ENCODE measurements at regions not wholly inside any gene's neighbourhood (a gene's known extent, or its start where the extent isn't known, plus 50 kb on each side); places are given as distances from the start of the nearest gene placed in this dataset.
"Not testable (repeated sequence)": the region's sequence is repeated elsewhere in the genome, so short reads cannot be mapped to it uniquely, and the experiment has no call there.

GRCh38 chr2:176936410-176936809, 276.2 kb upstream of the HNRNPA3 start:
- Histone ChIP-seq H3K27me3 (ENCODE audit: insufficient read depth, low read length) (no peaks in the 10 kb centered on the region), H3K4me1 (ENCODE audit: insufficient read depth, low read length) (no peaks in the 10 kb centered on the region), H3K27ac (ENCODE audit: low read depth, low read length) (no peak overlapping the region), H3K36me3 (ENCODE audit: insufficient read depth, low read length) (no peaks in the 10 kb centered on the region), H3K4me3 (ENCODE audit: insufficient read depth, low read length) (no peak overlapping the region), H4K20me1 (ENCODE audit: insufficient read depth, low read length) (no peaks in the 10 kb centered on the region), H3K9me3 (ENCODE audit: low read depth, low read length) (no peaks in the 10 kb centered on the region), H3K4me2 (ENCODE audit: insufficient read depth, low read length) (no peak overlapping the region), H3K79me2 (ENCODE audit: insufficient read depth, low read length) (no peaks in the 10 kb centered on the region), H2AFZ (ENCODE audit: low read length) (no peak overlapping the region)
- no peak for DNase-seq (ENCODE audit: insufficient read length, low spot score, missing footprints)
- TF ChIP-seq CTCF (IDR thresholded peaks at IDR 0.05; ENCODE audit: extremely low read depth, low read depth, low read length), result no peak

- no peaks in the 10 kb centered on the region for H3K27me3 ChIP-seq (ENCODE audit: insufficient read depth, low read length)
- no peaks in the 10 kb centered on the region for H3K4me1 ChIP-seq (ENCODE audit: insufficient read depth, low read length)
- H3K27ac ChIP-seq (ENCODE audit: low read depth, low read length), result no peak overlapping the region
- TF ChIP-seq CTCF (IDR thresholded peaks at IDR 0.05; ENCODE audit: extremely low read depth, low read depth, low read length), result no peak
- H3K4me3 ChIP-seq (ENCODE audit: insufficient read depth, low read length), result no peak overlapping the region
- no peaks in the 10 kb centered on the region for H3K9me3 ChIP-seq (ENCODE audit: low read depth, low read length)
- no peaks in the 10 kb centered on the region for H3K36me3 ChIP-seq (ENCODE audit: insufficient read depth, low read length)
- no peaks in the 10 kb centered on the region for H3K79me2 ChIP-seq (ENCODE audit: insufficient read depth, low read length)
- DNase-seq (ENCODE audit: insufficient read length, low spot score, missing footprints), result no peak
- no peak overlapping the region for H2AFZ ChIP-seq (ENCODE audit: low read length)
- H4K20me1 ChIP-seq (ENCODE audit: insufficient read depth, low read length), result no peaks in the 10 kb centered on the region
- H3K4me2 ChIP-seq (ENCODE audit: insufficient read depth, low read length), result no peak overlapping the region
Measured at GRCh38 chr2:176944998-176945397, 267.6 kb upstream of the HNRNPA3 start.

- Histone ChIP-seq H3K27ac (ENCODE audit: low read depth, low read length) (no peak overlapping the region), H3K4me1 (ENCODE audit: insufficient read depth, low read length) (no peaks in the 10 kb centered on the region), H3K9me3 (ENCODE audit: low read depth, low read length) (no peaks in the 10 kb centered on the region), H3K4me3 (ENCODE audit: insufficient read depth, low read length) (no peak overlapping the region), H2AFZ (ENCODE audit: low read length) (no peak overlapping the region), H4K20me1 (ENCODE audit: insufficient read depth, low read length) (no peaks in the 10 kb centered on the region), H3K79me2 (ENCODE audit: insufficient read depth, low read length) (no peaks in the 10 kb centered on the region), H3K36me3 (ENCODE audit: insufficient read depth, low read length) (no peaks in the 10 kb centered on the region), H3K4me2 (ENCODE audit: insufficient read depth, low read length) (no peak overlapping the region), H3K27me3 (ENCODE audit: insufficient read depth, low read length) (no peaks in the 10 kb centered on the region)
- DNase-seq (ENCODE audit: insufficient read length, low spot score, missing footprints), result peak; percentile 13
- TF ChIP-seq CTCF (IDR thresholded peaks at IDR 0.05; ENCODE audit: extremely low read depth, low read depth, low read length), result no peak
Measured at GRCh38 chr2:176947754-176948153, 264.8 kb upstream of the HNRNPA3 start.

GRCh38 chr2:176951218-176951617, 261.4 kb upstream of the HNRNPA3 start:
- not testable (repeated sequence) for H3K79me2 ChIP-seq (ENCODE audit: insufficient read depth, low read length); H3K9me3 ChIP-seq (ENCODE audit: low read depth, low read length); H4K20me1 ChIP-seq (ENCODE audit: insufficient read depth, low read length); H3K27me3 ChIP-seq (ENCODE audit: insufficient read depth, low read length); DNase-seq (ENCODE audit: insufficient read length, low spot score, missing footprints); H3K4me1 ChIP-seq (ENCODE audit: insufficient read depth, low read length); H3K4me2 ChIP-seq (ENCODE audit: insufficient read depth, low read length); H3K4me3 ChIP-seq (ENCODE audit: insufficient read depth, low read length); H3K36me3 ChIP-seq (ENCODE audit: insufficient read depth, low read length); H2AFZ ChIP-seq (ENCODE audit: low read length); H3K27ac ChIP-seq (ENCODE audit: low read depth, low read length)

- no peak for DNase-seq (ENCODE audit: insufficient read length, low spot score, missing footprints)
- H3K27ac ChIP-seq (ENCODE audit: low read depth, low read length), result no peak overlapping the region
- no peaks in the 10 kb centered on the region for H3K9me3 ChIP-seq (ENCODE audit: low read depth, low read length)
- no peak overlapping the region for H2AFZ ChIP-seq (ENCODE audit: low read length)
- H3K4me2 ChIP-seq (ENCODE audit: insufficient read depth, low read length), result no peak overlapping the region
- TF ChIP-seq CTCF (IDR thresholded peaks at IDR 0.05; ENCODE audit: extremely low read depth, low read depth, low read length), result no peak
- H4K20me1 ChIP-seq (ENCODE audit: insufficient read depth, low read length), result no peaks in the 10 kb centered on the region
- no peaks in the 10 kb centered on the region for H3K79me2 ChIP-seq (ENCODE audit: insufficient read depth, low read length)
- H3K36me3 ChIP-seq (ENCODE audit: insufficient read depth, low read length), result no peaks in the 10 kb centered on the region
- no peak overlapping the region for H3K4me3 ChIP-seq (ENCODE audit: insufficient read depth, low read length)
- no peaks in the 10 kb centered on the region for H3K27me3 ChIP-seq (ENCODE audit: insufficient read depth, low read length)
- no peaks in the 10 kb centered on the region for H3K4me1 ChIP-seq (ENCODE audit: insufficient read depth, low read length)
Measured at GRCh38 chr2:176956791-176957190, 255.8 kb upstream of the HNRNPA3 start.
